NCI-H128 (cell line): ENCODE measurements at regions not wholly inside any gene's neighbourhood (a gene's known extent, or its start where the extent isn't known, plus 50 kb on each side); places are given as distances from the start of the nearest gene placed in this dataset.
"Not testable (repeated sequence)": the region's sequence is repeated elsewhere in the genome, so short reads cannot be mapped to it uniquely, and the experiment has no call there.

Experiments used
- DNase-seq: peaks from one replicate; lab custom pipeline; 2025; ENCODE audit not compliant: unreplicated experiment; lab: John Stamatoyannopoulos, UW

- no peak for DNase-seq
Observed at GRCh38 chr5:104126980-104127379, 564.4 kb upstream of the NUDT12 start.

GRCh38 chr5:104119529-104119928 is 556.9 kb upstream of the NUDT12 start:
- no peak for DNase-seq

- DNase-seq, result no peak
Observed at GRCh38 chr5:104111632-104112031, 549.0 kb upstream of the NUDT12 start.

- DNase-seq, result no peak
Observed at GRCh38 chr5:104096451-104096850, 533.9 kb upstream of the NUDT12 start.

GRCh38 chr5:104095527-104095926 is 532.9 kb upstream of the NUDT12 start:
- no peak for DNase-seq

GRCh38 chr5:104088876-104089778 is 526.5 kb upstream of the NUDT12 start:
- no peak for DNase-seq

GRCh38 chr5:104084896-104085295 is 522.3 kb upstream of the NUDT12 start:
- DNase-seq, result peak; percentile 43

GRCh38 chr5:104082754-104083153 is 520.2 kb upstream of the NUDT12 start:
- no peak for DNase-seq

- DNase-seq, result no peak
Observed at GRCh38 chr5:104081232-104081631, 518.6 kb upstream of the NUDT12 start.

- DNase-seq, result no peak
Observed at GRCh38 chr5:104080646-104081175, 518.1 kb upstream of the NUDT12 start.

GRCh38 chr5:104079861-104080645 is 517.5 kb upstream of the NUDT12 start:
- DNase-seq, result not testable (repeated sequence)

GRCh38 chr5:104071887-104072286 is 509.3 kb upstream of the NUDT12 start:
- DNase-seq, result no peak

- DNase-seq, result no peak
Observed at GRCh38 chr5:104062621-104063377, 500.2 kb upstream of the NUDT12 start.

GRCh38 chr5:104061707-104062106 is 499.1 kb upstream of the NUDT12 start:
- no peak for DNase-seq

GRCh38 chr5:104053353-104053649 is 490.7 kb upstream of the NUDT12 start:
- DNase-seq, result no peak

- DNase-seq, result no peak
Observed at GRCh38 chr5:104052558-104053352, 490.2 kb upstream of the NUDT12 start.

GRCh38 chr5:104050436-104050835 is 487.8 kb upstream of the NUDT12 start:
- no peak for DNase-seq

- no peak for DNase-seq
Observed at GRCh38 chr5:104049752-104050151, 487.2 kb upstream of the NUDT12 start.

GRCh38 chr5:104048231-104048630 is 485.6 kb upstream of the NUDT12 start:
- DNase-seq, result no peak

- no peak for DNase-seq
Observed at GRCh38 chr5:104045987-104046386, 483.4 kb upstream of the NUDT12 start.
